HG03045 (cell line): ENCODE measurements at regions not wholly inside any gene's neighbourhood (a gene's known extent, or its start where the extent isn't known, plus 50 kb on each side); places are given as distances from the start of the nearest gene placed in this dataset.
"Not testable (repeated sequence)": the region's sequence is repeated elsewhere in the genome, so short reads cannot be mapped to it uniquely, and the experiment has no call there.

Source experiments
- ATAC-seq: cut with Tn5 transposase; IDR thresholded peaks from one replicate; pipeline ENCODE4 v1.9.1; 2021; ENCODE audit warnings: mild to moderate bottlenecking, moderate library complexity; ENCODE audit not compliant: unreplicated experiment

GRCh38 chr9:120338340-120338739 lies 241.6 kb downstream of the CDK5RAP2 start:
- no peak for ATAC-seq

- ATAC-seq = no peak
These were observed 242.8 kb downstream of the CDK5RAP2 start for GRCh38 chr9:120337131-120337530.

- ATAC-seq = no peak
These were observed 243.2 kb downstream of the CDK5RAP2 start for GRCh38 chr9:120336753-120337090.

GRCh38 chr9:120336021-120336752 lies 243.8 kb downstream of the CDK5RAP2 start:
- ATAC-seq = no peak

- no peak for ATAC-seq
These were observed 248.1 kb downstream of the CDK5RAP2 start for GRCh38 chr9:120331913-120332312.

- ATAC-seq = no peak
These were observed 249.9 kb downstream of the CDK5RAP2 start for GRCh38 chr9:120330031-120330430.

- no peak for ATAC-seq
These were observed 252.6 kb downstream of the CDK5RAP2 start for GRCh38 chr9:120327322-120327721.

GRCh38 chr9:120326049-120326693 lies 253.8 kb downstream of the CDK5RAP2 start:
- ATAC-seq = no peak

GRCh38 chr9:120324996-120325642 lies 254.8 kb downstream of the CDK5RAP2 start:
- ATAC-seq = no peak

GRCh38 chr9:120324461-120324860 lies 255.5 kb downstream of the CDK5RAP2 start:
- no peak for ATAC-seq

GRCh38 chr9:120323125-120323524 lies 256.8 kb downstream of the CDK5RAP2 start:
- ATAC-seq = no peak

GRCh38 chr9:120319452-120319851 lies 260.5 kb downstream of the CDK5RAP2 start:
- no peak for ATAC-seq

- ATAC-seq = no peak
These were observed 264.8 kb downstream of the CDK5RAP2 start for GRCh38 chr9:120315154-120315553.

GRCh38 chr9:120312031-120312430 lies 267.9 kb downstream of the CDK5RAP2 start:
- no peak for ATAC-seq

GRCh38 chr9:120310035-120310434 lies 269.9 kb downstream of the CDK5RAP2 start:
- ATAC-seq = no peak

GRCh38 chr9:120308495-120308894 lies 271.5 kb downstream of the CDK5RAP2 start:
- ATAC-seq = no peak

GRCh38 chr9:120307599-120307998 lies 272.4 kb downstream of the CDK5RAP2 start:
- ATAC-seq = no peak

- ATAC-seq = no peak
These were observed 273.4 kb downstream of the CDK5RAP2 start for GRCh38 chr9:120306561-120306960.

- ATAC-seq = no peak
These were observed 273.9 kb downstream of the CDK5RAP2 start for GRCh38 chr9:120306088-120306487.

- ATAC-seq = not testable (repeated sequence)
These were observed 275.1 kb downstream of the CDK5RAP2 start for GRCh38 chr9:120304896-120305295.

GRCh38 chr9:120303519-120303918 lies 276.4 kb downstream of the CDK5RAP2 start:
- ATAC-seq = no peak

- no peak for ATAC-seq
These were observed 280.2 kb downstream of the CDK5RAP2 start for GRCh38 chr9:120299785-120300184.
